ENCODE measurements at regions not wholly inside any gene's neighbourhood (a gene's known extent, or its start where the extent isn't known, plus 50 kb on each side); places are given as distances from the start of the nearest gene placed in this dataset.

GRCh38 chr6:51057296-51057695, 238.6 kb downstream of the TFAP2B start:
- no peak overlapping the region for H3K4me3 ChIP-seq (ENCODE audit: low read depth, low read length)
- CTCF ChIA-PET: no interaction called here
- H3K36me3 ChIP-seq (ENCODE audit: control insufficient read depth, insufficient read depth, low read length): no peaks in the 10 kb centered on the region
- H3K27me3 ChIP-seq (ENCODE audit: control insufficient read depth, insufficient read depth, low read length): no peaks in the 10 kb centered on the region
- TF ChIP-seq CTCF (IDR thresholded peaks at IDR 0.05; ENCODE audit: insufficient read depth, low read depth, low read length): no peak
- POLR2A ChIA-PET: no interaction called here
- DNase-seq (ENCODE audit: low read depth): no peak

GRCh38 chr6:51060262-51060762, 241.6 kb downstream of the TFAP2B start:
- Histone ChIP-seq H3K36me3 (ENCODE audit: control insufficient read depth, insufficient read depth, low read length) (no peaks in the 10 kb centered on the region), H3K4me3 (ENCODE audit: low read depth, low read length) (no peak overlapping the region), H3K27me3 (ENCODE audit: control insufficient read depth, insufficient read depth, low read length) (no peaks in the 10 kb centered on the region)
- POLR2A ChIA-PET: no interaction called here
- DNase-seq (ENCODE audit: low read depth): no peak
- CTCF ChIA-PET: no interaction called here
- no peak for TF ChIP-seq CTCF (IDR thresholded peaks at IDR 0.05; ENCODE audit: insufficient read depth, low read depth, low read length)

- ChIA-PET CTCF (no interaction called here), POLR2A (no interaction called here)
These were observed 243.6 kb downstream of the TFAP2B start for GRCh38 chr6:51062166-51062722.

GRCh38 chr6:51077821-51078518, 259.3 kb downstream of the TFAP2B start:
- TF ChIP-seq CTCF (IDR thresholded peaks at IDR 0.05; ENCODE audit: insufficient read depth, low read depth, low read length): no peak
- ChIA-PET CTCF (no interaction called here), POLR2A (no interaction called here)
- DNase-seq (ENCODE audit: low read depth): no peak
- Histone ChIP-seq H3K36me3 (ENCODE audit: control insufficient read depth, insufficient read depth, low read length) (no peaks in the 10 kb centered on the region), H3K27me3 (ENCODE audit: control insufficient read depth, insufficient read depth, low read length) (no peaks in the 10 kb centered on the region), H3K4me3 (ENCODE audit: low read depth, low read length) (no peak overlapping the region)

More at GRCh38 chr6:51062166-51062722, 243.6 kb downstream of the TFAP2B start:
- H3K27me3 ChIP-seq (ENCODE audit: control insufficient read depth, insufficient read depth, low read length): no peaks in the 10 kb centered on the region
- H3K36me3 ChIP-seq (ENCODE audit: control insufficient read depth, insufficient read depth, low read length): no peaks in the 10 kb centered on the region
- TF ChIP-seq CTCF (IDR thresholded peaks at IDR 0.05; ENCODE audit: insufficient read depth, low read depth, low read length): no peak
- no peak for DNase-seq (ENCODE audit: low read depth)
- no peak overlapping the region for H3K4me3 ChIP-seq (ENCODE audit: low read depth, low read length)

- ChIA-PET POLR2A (no interaction called here), CTCF (no interaction called here)
- no peak for DNase-seq (ENCODE audit: low read depth)
- no peak for TF ChIP-seq CTCF (IDR thresholded peaks at IDR 0.05; ENCODE audit: insufficient read depth, low read depth, low read length)
- no peaks in the 10 kb centered on the region for H3K36me3 ChIP-seq (ENCODE audit: control insufficient read depth, insufficient read depth, low read length)
- H3K27me3 ChIP-seq (ENCODE audit: control insufficient read depth, insufficient read depth, low read length): no peaks in the 10 kb centered on the region
- no peak overlapping the region for H3K4me3 ChIP-seq (ENCODE audit: low read depth, low read length)
These were observed 271.7 kb downstream of the TFAP2B start for GRCh38 chr6:51090343-51090742.

Data from BJ (cell line).